Suprapubic skin (tissue), 4 donors: ENCODE measurements at regions not wholly inside any gene's neighbourhood (a gene's known extent, or its start where the extent isn't known, plus 50 kb on each side); places are given as distances from the start of the nearest gene placed in this dataset.
"Not testable (repeated sequence)": the region's sequence is repeated elsewhere in the genome, so short reads cannot be mapped to it uniquely, and the experiment has no call there.

Experiments used
- DNase-seq, 2 donors: peaks; one replicate each; pipeline ENCODE4 v3.0.0-alpha.2; 2019; ENCODE audit warnings: low spot score in 2 of 2
- H3K27ac ChIP-seq: fragments of 200-600 bp; sonication (generic); one replicate; pipeline ENCODE4 v1.5.1; 2019
- H3K27me3 ChIP-seq: fragments of 200-600 bp; sonication (generic); one replicate; pipeline ENCODE4 v1.5.1; 2019
- H3K36me3 ChIP-seq: fragments of 200-600 bp; sonication (generic); one replicate; pipeline ENCODE4 v1.5.1; 2019
- H3K4me1 ChIP-seq: fragments of 200-600 bp; sonication (generic); one replicate; pipeline ENCODE4 v1.5.1; 2019
- H3K4me3 ChIP-seq: fragments of 200-600 bp; sonication (generic); one replicate; pipeline ENCODE4 v1.5.1; 2019; ENCODE audit warnings: mild to moderate bottlenecking
- H3K9me3 ChIP-seq: fragments of 200-600 bp; sonication (generic); one replicate; pipeline ENCODE4 v1.5.1; 2019
- WGBS: methylation state at CpG from one replicate; pipeline ENCODE4 v1.1.5; 2018; 5-methylcytosine and 5-hydroxymethylcytosine counted together

- DNase-seq, H3K27ac ChIP-seq, H3K9me3 ChIP-seq, H3K27me3 ChIP-seq, H3K36me3 ChIP-seq, H3K4me3 ChIP-seq, H3K4me1 ChIP-seq: not testable (repeated sequence)
- WGBS, result 95% methylated on average over 13 of the region's 23 CpGs
Observed at GRCh38 chr16:31975826-31976419, 102.3 kb downstream of the ZNF267 start.

DNA sequence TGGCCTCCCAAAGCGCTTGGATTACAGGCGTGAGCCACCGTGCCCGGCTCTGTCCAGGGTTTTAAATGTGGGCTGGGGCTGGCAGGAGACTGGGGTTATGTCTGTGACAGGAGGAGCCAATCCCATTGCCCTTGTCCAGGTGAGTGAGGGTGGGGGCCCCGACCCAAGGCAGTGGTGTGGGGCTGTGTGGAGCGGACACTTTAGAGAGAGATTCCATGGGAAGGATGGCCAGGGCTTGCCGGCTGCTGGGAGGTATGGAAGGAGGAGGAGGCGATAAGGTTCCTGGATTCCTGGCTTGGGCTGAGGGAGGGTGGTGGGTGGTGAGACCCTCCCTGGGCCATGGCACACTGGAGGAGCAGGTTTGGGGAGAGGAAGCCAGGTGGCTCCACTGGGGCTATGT, 104.9 kb downstream of the ZNF267 start:
- H3K4me1 ChIP-seq, DNase-seq: not testable (repeated sequence)
- WGBS, result 90% methylated on average over 2 of the region's 8 CpGs

DNA sequence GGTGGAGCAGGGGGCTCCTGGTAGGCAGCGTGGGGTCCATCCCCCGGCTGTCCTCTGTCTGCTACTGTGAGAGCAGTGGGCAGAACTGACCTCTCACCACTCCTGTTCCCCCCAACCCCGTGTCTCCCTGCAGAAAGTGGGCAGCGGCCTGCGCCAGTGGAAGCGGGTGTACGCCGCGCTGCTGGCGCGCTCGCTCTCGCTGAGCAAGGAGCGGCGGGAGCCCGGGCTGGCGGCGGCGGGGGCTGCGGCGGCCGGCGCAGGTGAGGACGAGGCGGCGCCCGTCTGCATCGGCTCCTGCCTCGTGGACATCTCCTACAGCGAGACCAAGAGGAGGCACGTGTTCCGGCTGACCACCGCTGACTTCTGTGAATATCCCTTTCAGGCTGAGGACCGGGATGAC, 108.1 kb downstream of the ZNF267 start:
- H3K9me3 ChIP-seq, H3K27ac ChIP-seq, H3K4me1 ChIP-seq, DNase-seq, H3K27me3 ChIP-seq, H3K36me3 ChIP-seq, H3K4me3 ChIP-seq: not testable (repeated sequence)
- no CpG with 5 or more reads among the region's 34 CpGs for WGBS

More for the DNA sequence above, 104.9 kb downstream of the ZNF267 start:
- H3K27ac ChIP-seq, H3K27me3 ChIP-seq, H3K4me3 ChIP-seq, H3K36me3 ChIP-seq, H3K9me3 ChIP-seq: not testable (repeated sequence)

- not testable (repeated sequence) for H3K4me3 ChIP-seq, H3K36me3 ChIP-seq, H3K27me3 ChIP-seq, H3K9me3 ChIP-seq, H3K4me1 ChIP-seq, H3K27ac ChIP-seq, DNase-seq
- 100% methylated on average over 2 of the region's 8 CpGs for WGBS
Observed at GRCh38 chr16:31982986-31983385, 109.4 kb downstream of the ZNF267 start.

DNA sequence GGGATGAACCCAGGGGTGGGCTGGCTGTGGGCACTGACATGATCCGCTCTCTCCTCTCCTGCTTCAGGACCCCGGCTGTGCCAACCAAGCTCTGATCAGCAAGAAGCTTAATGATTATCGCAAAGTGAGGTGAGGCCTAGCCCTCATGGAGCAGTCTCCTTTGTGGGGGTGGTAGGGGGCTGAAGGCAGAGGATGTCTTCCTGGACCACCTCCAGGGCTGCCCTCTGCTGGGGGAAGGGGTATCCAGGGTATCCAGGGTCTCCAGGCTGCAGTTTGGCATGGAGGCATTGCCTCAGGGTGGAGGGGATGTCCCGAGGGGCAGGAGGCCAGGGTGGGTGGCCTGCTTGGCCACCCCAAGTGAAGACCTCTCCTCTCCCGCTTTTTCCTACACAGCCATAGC, 110.1 kb downstream of the ZNF267 start:
- not testable (repeated sequence) for H3K9me3 ChIP-seq, H3K27ac ChIP-seq, H3K36me3 ChIP-seq, H3K27me3 ChIP-seq, H3K4me3 ChIP-seq, H3K4me1 ChIP-seq, DNase-seq
- WGBS, result 80% methylated on average over 2 of the region's 5 CpGs

GRCh38 chr16:31986895-31987294, 113.3 kb downstream of the ZNF267 start:
- H3K27ac ChIP-seq, H3K27me3 ChIP-seq, H3K9me3 ChIP-seq, DNase-seq, H3K4me1 ChIP-seq, H3K36me3 ChIP-seq, H3K4me3 ChIP-seq: not testable (repeated sequence)
- 89% methylated on average over 2 of the region's 6 CpGs for WGBS

GRCh38 chr16:31988595-31989581, 115.3 kb downstream of the ZNF267 start:
- not testable (repeated sequence) for H3K4me3 ChIP-seq, H3K9me3 ChIP-seq, H3K27me3 ChIP-seq, H3K4me1 ChIP-seq, H3K36me3 ChIP-seq, DNase-seq, H3K27ac ChIP-seq
- WGBS, result 83% methylated on average over 2 of the region's 23 CpGs

- H3K36me3 ChIP-seq, H3K27me3 ChIP-seq, H3K4me1 ChIP-seq, H3K9me3 ChIP-seq, H3K4me3 ChIP-seq, H3K27ac ChIP-seq, DNase-seq: not testable (repeated sequence)
- WGBS, result 79% methylated on average over 7 of the region's 7 CpGs
Observed at GRCh38 chr16:31990261-31990660, 116.7 kb downstream of the ZNF267 start.

- H3K27ac ChIP-seq, H3K36me3 ChIP-seq, H3K9me3 ChIP-seq, H3K27me3 ChIP-seq, H3K4me1 ChIP-seq, DNase-seq, H3K4me3 ChIP-seq: not testable (repeated sequence)
- WGBS, result 50% methylated on average over 2 of the region's 8 CpGs
Observed at GRCh38 chr16:31990980-31991379, 117.4 kb downstream of the ZNF267 start.

DNA sequence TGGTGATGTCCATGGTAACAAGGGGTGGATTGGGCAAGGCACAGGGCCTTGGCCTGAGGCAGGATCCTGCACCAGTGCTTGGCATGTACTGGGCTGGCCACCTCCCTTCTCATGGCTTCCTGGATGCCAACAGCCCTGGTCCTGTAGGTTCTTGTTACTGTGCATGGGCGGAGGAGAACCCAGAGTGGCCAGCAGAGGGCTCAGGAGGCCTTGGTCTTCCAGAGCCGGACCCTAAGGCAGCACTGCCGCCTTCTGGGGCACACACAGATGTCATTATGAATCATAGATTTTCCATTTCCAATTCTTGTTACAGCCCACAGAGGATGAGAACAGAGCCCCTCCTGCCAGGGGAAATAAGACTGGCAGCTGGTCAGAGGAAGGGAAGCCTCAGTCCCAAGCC, 122.7 kb downstream of the ZNF267 start:
- not testable (repeated sequence) for H3K27ac ChIP-seq, DNase-seq, H3K9me3 ChIP-seq, H3K36me3 ChIP-seq, H3K4me1 ChIP-seq, H3K27me3 ChIP-seq, H3K4me3 ChIP-seq
- WGBS, result no CpG with 5 or more reads among the region's 3 CpGs

GRCh38 chr16:32002496-32002895, 128.9 kb downstream of the ZNF267 start:
- H3K27ac ChIP-seq, H3K9me3 ChIP-seq, H3K4me3 ChIP-seq, H3K27me3 ChIP-seq, H3K36me3 ChIP-seq, DNase-seq, H3K4me1 ChIP-seq: not testable (repeated sequence)
- WGBS, result no CpG with 5 or more reads among the region's 9 CpGs

DNA sequence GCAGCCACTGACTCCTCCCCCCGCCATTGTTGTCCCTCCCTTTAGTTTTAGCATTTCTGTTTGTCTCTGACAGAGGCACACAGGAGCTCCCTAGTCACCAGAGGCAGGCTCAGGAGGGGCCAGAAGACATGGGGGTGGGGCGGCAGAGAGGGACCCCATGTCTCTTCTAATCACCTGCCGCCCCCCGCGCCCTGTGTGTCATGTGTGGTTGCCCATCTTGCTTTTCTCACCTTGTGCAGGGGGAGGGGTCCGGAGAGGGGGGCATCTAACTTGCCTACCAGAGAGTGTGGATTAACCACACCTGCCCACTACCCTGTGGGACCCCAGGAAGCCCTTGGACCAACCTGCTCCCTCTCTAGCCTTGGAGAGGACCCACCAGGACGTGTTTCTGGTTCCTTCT, 130.2 kb downstream of the ZNF267 start:
- H3K27ac ChIP-seq, DNase-seq, H3K27me3 ChIP-seq, H3K4me1 ChIP-seq, H3K4me3 ChIP-seq, H3K36me3 ChIP-seq, H3K9me3 ChIP-seq: not testable (repeated sequence)
- 70% methylated on average over 2 of the region's 7 CpGs for WGBS

DNA sequence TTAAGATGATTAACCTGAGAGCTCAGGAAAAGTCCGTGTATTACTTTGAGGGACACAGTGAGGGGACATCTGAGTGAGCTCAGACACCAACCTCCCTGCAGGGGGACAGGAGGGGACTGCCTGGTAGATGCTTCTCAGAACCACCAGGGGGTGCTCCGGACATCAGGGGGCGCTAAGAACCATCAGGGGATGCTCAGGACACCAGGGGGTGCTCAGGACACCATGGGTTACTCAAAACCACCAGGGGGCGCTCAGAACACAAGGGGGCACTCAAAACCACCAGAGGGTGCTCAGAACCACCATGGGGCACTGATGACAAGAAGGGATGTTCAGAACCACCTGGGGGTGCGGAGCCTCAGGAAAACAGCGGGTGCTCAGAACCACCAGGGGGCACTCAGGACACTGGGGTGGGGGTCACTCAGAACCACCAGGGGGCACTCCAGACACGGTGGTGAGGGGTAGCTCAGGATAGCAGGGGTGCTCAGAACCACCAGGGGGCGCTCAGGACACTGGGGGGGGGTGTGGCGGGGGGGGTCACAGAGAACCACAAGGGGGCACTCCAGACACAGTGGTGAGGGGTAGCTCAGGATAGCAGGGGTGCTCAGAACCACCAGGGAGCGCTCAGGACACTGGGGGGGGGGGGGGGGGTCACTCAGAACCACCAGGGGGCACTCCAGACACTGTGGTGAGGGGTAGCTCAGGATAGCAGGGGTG, 165.3 kb downstream of the ZNF267 start:
- not testable (repeated sequence) for H3K36me3 ChIP-seq, H3K4me3 ChIP-seq, H3K27ac ChIP-seq, H3K27me3 ChIP-seq, H3K4me1 ChIP-seq, H3K9me3 ChIP-seq, DNase-seq
- WGBS, result no CpG with 5 or more reads among the region's 10 CpGs

GRCh38 chr16:32039919-32040318, 166.3 kb downstream of the ZNF267 start:
- no CpG with 5 or more reads among the region's 10 CpGs for WGBS
- H3K4me1 ChIP-seq, H3K4me3 ChIP-seq, H3K27me3 ChIP-seq, DNase-seq, H3K9me3 ChIP-seq, H3K27ac ChIP-seq, H3K36me3 ChIP-seq: not testable (repeated sequence)
